RWPE2 (cell line): ENCODE measurements at regions not wholly inside any gene's neighbourhood (a gene's known extent, or its start where the extent isn't known, plus 50 kb on each side); places are given as distances from the start of the nearest gene placed in this dataset.
"Not testable (repeated sequence)": the region's sequence is repeated elsewhere in the genome, so short reads cannot be mapped to it uniquely, and the experiment has no call there.

ENCODE experiments used
- ATAC-seq: fragments of 200-7000 bp; cut with Tn5 transposase; 3 replicates; pipeline ENCODE4 v1.9.1; 2021; ENCODE audit warnings: low read depth
- DNase-seq: peaks from one replicate; pipeline ENCODE4 v3.0.0-alpha.2; 2020; ENCODE audit warnings: low spot score
- H3K27ac ChIP-seq: fragments of 450-650 bp; 2 replicates; pipeline ENCODE4 v1.5.1; 2017; ENCODE audit warnings: mild to moderate bottlenecking; ENCODE audit not compliant: poor library complexity, severe bottlenecking
- H3K27me3 ChIP-seq: fragments of 250-450 bp; sonication (Bioruptor Pico); 2 replicates; pipeline ENCODE4 v1.5.1; 2021; ENCODE audit warnings: mild to moderate bottlenecking, moderate library complexity; ENCODE audit not compliant: insufficient read depth, poor library complexity, severe bottlenecking
- H3K36me3 ChIP-seq: fragments of 250-450 bp; sonication (Bioruptor Pico); 2 replicates; pipeline ENCODE4 v1.5.1; 2020; ENCODE audit warnings: low read depth, mild to moderate bottlenecking, moderate library complexity
- H3K4me1 ChIP-seq: fragments of 250-450 bp; sonication (Bioruptor Pico); 2 replicates; pipeline ENCODE4 v1.5.1; 2021; ENCODE audit warnings: mild to moderate bottlenecking, moderate library complexity; ENCODE audit not compliant: insufficient read depth, poor library complexity, severe bottlenecking
- H3K4me3 ChIP-seq: fragments of 250-450 bp; sonication (Bioruptor Pico); 2 replicates; pipeline ENCODE4 v1.5.1; 2021; ENCODE audit warnings: mild to moderate bottlenecking, moderate library complexity; ENCODE audit not compliant: severe bottlenecking
- H3K9me3 ChIP-seq: fragments of 250-450 bp; sonication (Bioruptor Pico); 2 replicates; pipeline ENCODE4 v1.5.1; 2021; ENCODE audit warnings: mild to moderate bottlenecking, moderate library complexity; ENCODE audit not compliant: severe bottlenecking
- CTCF ChIP-seq: fragments of 450-650 bp; IDR thresholded peaks from one replicate; pipeline ENCODE4 v1.5.1; 2017; ENCODE audit warnings: mild to moderate bottlenecking, moderate library complexity; ENCODE audit not compliant: poor library complexity, severe bottlenecking

GRCh38 chr6:48596830-48597229 is 485.8 kb upstream of the PTCHD4 start:
- Histone ChIP-seq H3K9me3 (no peaks in the 10 kb centered on the region), H3K27me3 (no peaks in the 10 kb centered on the region), H3K36me3 (no peaks in the 10 kb centered on the region), H3K27ac (no peak overlapping the region), H3K4me1 (no peaks in the 10 kb centered on the region), H3K4me3 (no peak overlapping the region)
- no peak for TF ChIP-seq CTCF
- DNase-seq = no peak
- no peak for ATAC-seq

DNA sequence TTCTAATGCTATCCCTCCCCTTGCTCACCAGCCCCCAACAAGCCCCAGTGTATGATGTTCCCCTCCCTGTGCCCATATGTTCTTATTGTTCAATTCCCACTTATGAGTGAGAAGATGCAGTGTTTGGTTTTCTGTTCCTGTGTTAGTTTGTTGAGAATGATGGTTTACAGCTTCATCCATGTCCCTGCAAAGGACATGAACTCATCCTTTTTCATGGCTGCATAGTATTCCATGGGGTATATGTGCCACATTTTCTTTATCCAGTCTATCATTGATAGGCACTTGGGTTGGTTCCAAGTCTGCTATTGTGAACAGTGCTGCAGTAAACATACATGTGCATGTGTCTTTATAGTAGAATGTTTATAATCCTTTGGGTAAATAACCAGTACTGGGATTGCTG is 480.2 kb upstream of the PTCHD4 start:
- DNase-seq, H3K36me3 ChIP-seq, H3K27me3 ChIP-seq, H3K4me3 ChIP-seq, H3K27ac ChIP-seq, H3K9me3 ChIP-seq, H3K4me1 ChIP-seq, ATAC-seq: not testable (repeated sequence)

DNA sequence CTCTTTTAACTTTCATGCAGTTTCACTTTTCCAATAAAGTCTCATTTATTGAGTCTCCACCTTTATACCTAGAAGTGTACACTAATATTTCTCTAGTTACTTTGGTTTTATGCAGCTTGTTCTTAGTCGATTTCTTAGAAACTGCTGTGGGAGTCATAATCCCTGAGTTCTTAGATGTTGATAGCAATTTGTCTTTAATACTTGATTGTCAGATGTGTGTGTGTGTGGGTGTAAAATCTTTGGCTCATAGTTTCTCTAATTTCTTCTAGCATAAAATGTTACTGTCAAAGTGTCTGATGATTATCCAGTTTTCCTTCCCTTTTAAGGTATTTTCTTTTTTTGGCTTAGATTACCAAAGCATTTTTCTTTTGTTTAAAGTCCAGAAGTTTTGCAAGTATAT is 473.8 kb upstream of the PTCHD4 start:
- H3K27me3 ChIP-seq = no peaks in the 10 kb centered on the region
- no peak for TF ChIP-seq CTCF
- no peak for ATAC-seq

DNA sequence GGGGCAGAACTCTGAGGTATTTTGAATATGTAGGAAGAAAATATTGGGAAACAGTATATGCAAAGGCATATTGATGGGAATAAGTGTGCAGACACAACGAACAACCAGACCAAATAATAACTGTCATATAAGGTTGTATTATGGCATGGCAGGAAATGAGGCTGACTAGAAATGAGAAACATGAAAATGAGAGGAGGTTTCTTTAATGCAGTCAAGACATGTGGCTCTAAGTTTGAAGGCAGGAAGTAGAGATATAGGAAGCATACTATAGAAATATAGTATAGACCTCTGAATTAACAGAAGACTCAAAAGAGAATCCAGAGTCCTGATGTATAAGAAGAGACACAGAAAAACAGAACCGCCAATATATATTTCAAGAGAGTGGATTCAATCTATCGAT is 459.7 kb upstream of the PTCHD4 start:
- H3K27ac ChIP-seq = no peak overlapping the region
- H3K27me3 ChIP-seq = no peaks in the 10 kb centered on the region
- TF ChIP-seq CTCF = no peak
- H3K4me3 ChIP-seq = no peak overlapping the region
- peaks cover 11% of the 10 kb centered on the region for H3K4me1 ChIP-seq
- ATAC-seq (no peak), DNase-seq (no peak)
- no peaks in the 10 kb centered on the region for H3K9me3 ChIP-seq
- no peaks in the 10 kb centered on the region for H3K36me3 ChIP-seq

More for the DNA sequence above, 473.8 kb upstream of the PTCHD4 start:
- no peak overlapping the region for H3K27ac ChIP-seq
- no peak for DNase-seq
- no peaks in the 10 kb centered on the region for H3K36me3 ChIP-seq
- H3K4me1 ChIP-seq = no peaks in the 10 kb centered on the region
- no peak overlapping the region for H3K4me3 ChIP-seq
- H3K9me3 ChIP-seq = no peaks in the 10 kb centered on the region

- Histone ChIP-seq H3K36me3 (no peaks in the 10 kb centered on the region), H3K4me3 (no peak overlapping the region), H3K4me1 (peaks cover 11% of the 10 kb centered on the region), H3K27ac (no peak overlapping the region), H3K27me3 (no peaks in the 10 kb centered on the region), H3K9me3 (no peaks in the 10 kb centered on the region)
- DNase-seq = no peak
- TF ChIP-seq CTCF = no peak
- no peak for ATAC-seq
These were observed 457.9 kb upstream of the PTCHD4 start for GRCh38 chr6:48568856-48569255.
